UCSD-AML1 (cell line): ENCODE measurements at regions not wholly inside any gene's neighbourhood (a gene's known extent, or its start where the extent isn't known, plus 50 kb on each side); places are given as distances from the start of the nearest gene placed in this dataset.
"Not testable (repeated sequence)": the region's sequence is repeated elsewhere in the genome, so short reads cannot be mapped to it uniquely, and the experiment has no call there.

ENCODE experiments used
- DNase-seq: peaks from one replicate; lab custom pipeline; 2025; ENCODE audit not compliant: unreplicated experiment; lab: John Stamatoyannopoulos, UW

DNA sequence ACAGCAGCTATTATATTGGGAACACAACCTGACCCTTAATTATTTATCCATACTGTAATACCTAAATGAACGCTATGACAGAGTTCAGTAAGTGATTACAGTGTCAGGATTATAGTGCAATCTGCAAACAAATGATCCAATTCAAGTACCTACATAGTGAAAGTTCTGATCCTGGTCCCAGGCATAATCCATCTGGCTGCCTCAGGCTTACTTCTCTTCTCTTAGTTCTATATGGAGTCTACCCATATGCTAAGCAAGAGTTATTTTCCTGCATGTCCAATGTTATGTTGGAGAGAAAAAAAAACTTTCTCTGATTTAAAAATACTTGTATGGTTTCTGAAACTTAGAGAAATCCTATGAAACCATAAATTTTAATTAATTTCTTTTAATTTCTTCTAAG lies 1487.7 kb upstream of the SLC10A2 start:
- no peak for DNase-seq

DNA sequence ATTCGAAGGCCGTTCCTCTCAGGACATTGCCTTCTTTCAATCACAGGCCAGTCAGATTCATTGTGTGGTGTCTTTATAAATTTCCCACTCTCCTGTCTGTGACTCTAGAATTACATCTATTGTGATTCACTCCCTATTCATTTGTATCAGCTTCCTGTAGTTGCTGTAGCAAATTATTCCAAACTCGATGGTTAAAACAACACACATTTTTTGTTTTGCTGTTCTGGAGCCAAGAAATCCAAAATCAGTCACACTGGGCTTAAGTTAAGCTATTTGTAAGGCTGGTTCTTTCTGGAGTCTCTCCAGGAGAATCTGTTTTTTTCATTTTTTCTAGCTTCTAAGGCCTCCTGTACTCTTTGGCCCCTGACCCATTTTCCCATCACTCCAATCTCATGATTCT lies 1487.0 kb upstream of the SLC10A2 start:
- no peak for DNase-seq

DNA sequence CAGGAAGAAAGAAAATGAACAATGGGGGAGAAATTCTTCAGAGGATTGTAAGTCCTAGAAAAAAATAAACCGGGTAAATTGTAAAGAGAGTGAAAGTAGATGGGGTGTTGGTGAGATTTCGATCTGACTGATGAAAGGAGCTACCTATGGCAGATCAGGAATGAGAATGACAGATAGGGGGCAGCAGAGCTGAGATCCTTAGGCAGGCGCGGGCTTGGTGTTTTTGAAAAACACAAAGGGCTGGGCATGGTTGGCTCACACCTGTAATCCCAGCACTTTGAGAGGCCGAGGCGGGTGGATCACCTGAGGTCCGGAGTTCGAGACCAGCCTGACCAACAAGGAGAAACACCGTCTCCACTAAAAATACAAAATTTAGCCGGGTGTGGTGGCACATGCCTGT lies 1468.6 kb upstream of the SLC10A2 start:
- no peak for DNase-seq

DNA sequence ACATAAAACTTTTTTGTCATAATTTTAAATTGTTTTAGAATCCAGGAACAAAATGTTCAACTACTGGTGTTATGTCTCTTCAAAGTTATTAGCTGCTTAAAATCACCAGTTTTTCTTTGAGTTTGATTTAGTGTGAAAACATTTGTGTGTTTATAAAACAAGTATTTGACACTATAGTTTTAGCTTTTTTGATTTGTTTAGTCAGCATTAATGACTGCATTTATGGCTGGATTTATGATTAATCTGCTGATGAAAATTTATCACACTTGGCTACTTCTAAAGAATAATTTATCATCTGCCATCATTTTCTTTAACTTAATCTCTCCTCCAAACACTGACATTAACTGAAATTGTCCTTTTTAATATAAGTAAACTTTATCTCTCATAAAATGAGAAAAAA lies 1465.9 kb upstream of the SLC10A2 start:
- no peak for DNase-seq

DNA sequence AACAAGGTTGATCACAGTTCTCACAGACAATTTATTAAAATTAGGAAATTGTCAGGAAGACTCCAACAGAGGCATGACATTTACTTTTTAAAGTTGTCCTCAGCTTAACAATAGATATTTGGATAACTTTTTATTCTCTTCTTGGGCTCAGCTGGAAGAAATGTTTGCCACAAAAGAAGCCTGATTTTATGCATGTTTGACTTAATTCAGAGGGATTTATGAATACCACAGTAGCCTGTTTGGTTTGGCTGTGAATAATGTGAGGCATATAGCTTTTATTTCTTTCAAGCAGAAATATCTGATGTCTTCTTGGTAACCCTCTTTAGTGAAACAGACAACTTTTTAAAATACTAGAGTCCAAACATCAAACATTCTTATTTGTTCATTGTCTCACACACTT lies 1464.5 kb upstream of the SLC10A2 start:
- DNase-seq = no peak

DNA sequence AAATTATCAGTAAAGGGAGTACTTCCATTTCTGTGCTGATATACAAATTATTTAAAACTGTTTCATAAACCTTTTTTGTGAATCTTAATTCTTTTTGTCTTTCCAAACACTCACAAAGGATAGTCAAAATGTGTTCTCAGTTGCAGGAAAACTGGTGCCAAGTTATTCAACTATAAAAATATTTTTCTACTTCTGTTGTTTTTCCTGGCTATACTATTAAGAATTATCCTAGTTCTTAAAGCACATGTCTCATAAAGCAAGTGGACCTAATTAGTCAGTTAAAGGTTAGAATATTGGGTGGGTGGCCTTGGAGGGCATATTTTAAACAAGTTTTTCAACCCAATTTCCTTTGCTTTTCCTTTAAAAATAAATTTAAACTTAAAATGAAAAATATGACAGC lies 1460.3 kb upstream of the SLC10A2 start:
- no peak for DNase-seq

DNA sequence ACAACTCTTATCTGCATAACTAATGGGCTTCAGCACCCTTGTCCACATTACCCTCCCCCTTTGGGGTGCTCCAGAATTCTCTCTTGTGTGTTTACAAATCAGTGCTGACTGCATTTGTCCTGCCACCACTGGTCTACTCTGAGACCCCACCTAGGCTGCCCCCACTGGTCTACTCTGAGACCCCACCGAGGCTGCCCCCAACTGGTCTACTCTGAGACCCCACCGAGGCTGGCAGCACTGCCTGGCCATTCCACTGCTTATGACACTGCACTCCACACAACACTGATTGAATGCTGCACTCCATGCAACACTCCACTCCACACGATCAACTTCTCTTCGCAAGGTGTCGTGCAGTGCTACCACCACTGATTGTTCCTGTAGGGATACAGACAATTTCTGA lies 1459.2 kb upstream of the SLC10A2 start:
- no peak for DNase-seq

DNA sequence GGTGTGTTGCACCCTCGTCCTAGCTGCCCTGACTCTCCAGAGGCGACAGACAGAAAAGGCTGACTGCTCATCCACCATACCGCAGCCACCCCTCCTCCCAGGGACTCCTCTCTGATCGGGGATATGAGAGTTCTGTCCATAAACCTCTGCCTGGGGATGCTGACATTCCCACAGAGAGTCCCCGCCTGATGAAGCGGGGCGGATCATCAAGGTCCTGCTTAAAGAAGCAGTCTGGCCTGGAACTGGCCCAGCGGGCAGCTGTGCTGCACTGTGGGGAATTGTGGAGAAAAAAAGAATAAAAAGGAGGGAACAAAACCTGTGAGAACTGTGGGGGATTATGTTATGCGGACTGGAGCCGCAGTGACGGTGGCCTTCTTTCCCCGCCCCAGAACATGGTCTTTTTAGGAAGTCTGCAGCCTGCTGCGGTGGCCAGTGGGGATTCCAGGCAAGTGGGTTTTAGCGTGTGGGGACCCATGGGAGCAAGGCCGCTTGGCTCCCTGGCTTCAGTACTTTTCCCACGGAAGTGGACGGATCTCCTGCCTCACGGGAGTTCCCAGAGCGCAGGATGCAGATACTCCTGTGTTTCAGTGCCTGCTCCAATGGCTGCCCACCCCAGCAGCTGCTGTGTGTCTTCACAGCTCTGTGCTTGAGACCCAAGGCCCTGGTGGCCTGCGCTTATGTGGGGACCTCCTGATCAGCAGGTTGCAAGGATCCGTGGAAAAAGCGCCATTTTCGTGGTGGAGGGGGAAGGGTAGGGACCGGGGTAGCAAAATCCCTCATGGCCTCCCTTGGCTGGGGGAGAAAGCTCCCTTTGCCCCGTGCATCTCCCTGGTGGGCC lies 1456.2 kb upstream of the SLC10A2 start:
- DNase-seq = no peak

DNA sequence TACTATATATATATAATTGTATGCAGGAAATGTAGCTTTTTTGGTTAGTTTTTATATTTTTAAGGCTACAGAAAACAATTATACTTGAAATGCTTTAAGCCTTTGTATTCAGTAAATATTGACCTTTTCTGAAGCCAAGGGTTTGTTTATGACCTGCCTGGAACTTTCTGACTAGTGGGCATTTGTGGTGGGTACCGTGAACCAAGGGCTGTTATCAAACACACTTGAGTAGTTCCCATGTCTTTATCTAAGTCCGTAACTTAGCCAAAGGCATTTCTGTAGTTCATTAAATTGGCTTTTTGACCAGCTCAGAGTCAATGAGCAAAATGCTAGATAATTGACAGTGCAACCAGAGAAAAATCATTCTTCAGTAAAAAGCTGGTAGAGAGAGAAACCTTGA lies 1444.2 kb upstream of the SLC10A2 start:
- no peak for DNase-seq

DNA sequence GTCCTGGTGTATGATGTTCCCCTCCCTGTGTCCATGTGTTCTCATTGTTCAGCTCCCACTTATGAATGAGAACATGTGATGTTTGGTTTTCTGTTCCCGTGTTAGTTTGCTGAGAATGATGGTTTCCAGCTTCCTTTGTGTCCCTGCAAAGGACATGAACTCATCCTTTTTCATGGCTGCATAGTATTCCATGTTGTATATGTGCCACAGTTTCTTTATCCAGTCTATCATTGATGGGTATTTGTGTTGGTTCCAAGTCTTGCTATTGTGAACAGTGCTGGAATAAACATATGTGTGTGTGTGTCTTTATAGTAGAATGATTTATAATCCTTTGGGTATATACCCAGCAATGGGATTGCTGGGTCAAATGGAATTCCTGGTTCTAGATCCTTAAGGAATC lies 1427.3 kb upstream of the SLC10A2 start:
- DNase-seq = not testable (repeated sequence)

DNA sequence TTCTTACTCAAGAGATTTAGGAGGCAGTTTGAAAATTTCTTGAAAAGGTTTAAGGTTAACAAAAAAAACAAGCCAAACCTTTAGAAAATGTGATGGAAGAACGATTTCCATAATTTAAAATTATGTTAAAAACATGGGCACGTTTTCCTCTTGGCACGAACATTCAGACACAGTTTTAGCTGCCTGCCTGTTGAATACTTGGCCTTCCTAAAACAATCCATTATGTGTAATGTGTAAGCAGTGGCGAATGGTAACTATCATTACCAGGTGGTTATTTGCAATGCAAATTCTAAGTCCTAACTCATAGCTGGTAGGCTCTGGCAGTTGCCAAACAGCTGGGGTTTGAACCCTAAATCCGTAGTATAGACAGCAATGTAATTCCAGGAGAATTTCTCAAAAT lies 1425.7 kb upstream of the SLC10A2 start:
- DNase-seq = no peak

DNA sequence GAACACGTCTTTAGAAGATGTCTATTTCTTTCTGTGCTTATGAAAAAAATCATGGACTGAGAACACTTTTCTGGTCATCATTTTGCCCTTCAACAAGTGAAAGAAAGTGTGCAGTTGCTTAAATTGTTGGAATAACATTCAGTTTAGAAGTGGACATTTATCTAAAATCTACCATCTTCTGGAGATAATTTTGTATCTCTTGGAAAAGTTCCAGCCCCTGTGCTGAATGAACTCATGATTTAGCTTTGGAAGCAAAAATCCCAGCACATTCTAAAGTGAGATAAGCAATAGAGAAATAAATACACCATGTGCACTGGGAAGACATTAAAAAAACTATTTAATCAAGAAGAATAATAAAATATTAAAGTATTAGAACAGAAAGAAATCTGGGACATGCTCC lies 1420.8 kb upstream of the SLC10A2 start:
- DNase-seq = no peak

DNA sequence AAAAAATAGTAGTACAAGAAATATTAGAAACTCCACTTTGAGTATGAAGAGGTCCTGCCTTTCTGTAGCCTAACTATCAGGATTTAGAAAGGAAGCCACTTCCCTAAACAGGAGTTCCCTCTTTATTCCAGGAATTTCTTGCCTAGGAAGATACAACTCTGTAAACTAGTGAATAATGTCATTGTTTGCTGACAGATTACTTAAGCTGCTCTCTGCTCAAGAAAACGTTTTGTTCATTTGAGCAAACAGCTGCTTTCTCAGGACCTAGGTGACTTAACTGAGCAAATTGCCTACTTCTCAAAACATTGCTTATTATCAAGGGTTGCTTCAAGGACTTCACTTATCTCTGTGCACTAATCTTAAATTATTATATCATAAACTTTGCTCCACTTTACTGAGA lies 1419.4 kb upstream of the SLC10A2 start:
- no peak for DNase-seq

DNA sequence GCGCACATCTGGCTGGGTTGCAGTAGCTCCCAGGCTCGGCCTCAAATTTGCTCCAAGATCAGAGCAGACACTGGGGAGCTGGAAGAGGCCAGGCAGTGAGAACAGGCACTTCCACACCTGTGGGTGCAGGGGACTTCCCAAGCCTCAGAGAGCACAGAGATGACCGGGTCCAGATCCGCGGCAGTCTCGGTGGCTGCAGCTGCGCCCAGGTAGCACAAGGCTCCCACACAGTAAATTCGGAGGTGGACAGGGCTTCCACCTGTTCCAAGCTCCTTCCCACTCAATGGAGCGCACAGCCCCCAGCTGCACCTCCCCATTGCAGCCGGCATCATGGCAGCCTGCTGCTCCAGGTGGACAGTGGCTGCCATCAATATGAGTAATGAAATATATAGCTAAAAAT lies 1417.4 kb upstream of the SLC10A2 start:
- no peak for DNase-seq

DNA sequence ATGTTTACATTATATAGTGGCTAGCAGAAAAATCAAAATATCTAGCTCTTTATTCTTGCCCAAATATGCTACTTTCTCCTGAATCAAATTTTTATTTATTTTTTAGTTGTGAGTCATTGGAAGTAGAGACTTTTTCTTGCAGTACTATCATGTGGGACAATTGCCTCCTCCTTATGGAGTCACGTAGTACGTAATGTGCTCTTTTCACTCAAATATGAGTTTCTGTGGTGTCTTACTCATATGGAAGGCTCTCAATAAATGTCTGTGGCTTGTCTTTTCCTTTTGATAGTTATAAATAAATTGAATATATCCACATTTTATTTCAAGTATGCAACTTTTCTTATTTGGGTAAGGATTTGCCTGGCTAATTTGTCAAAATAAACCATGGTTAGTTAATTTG lies 1411.0 kb upstream of the SLC10A2 start:
- no peak for DNase-seq

DNA sequence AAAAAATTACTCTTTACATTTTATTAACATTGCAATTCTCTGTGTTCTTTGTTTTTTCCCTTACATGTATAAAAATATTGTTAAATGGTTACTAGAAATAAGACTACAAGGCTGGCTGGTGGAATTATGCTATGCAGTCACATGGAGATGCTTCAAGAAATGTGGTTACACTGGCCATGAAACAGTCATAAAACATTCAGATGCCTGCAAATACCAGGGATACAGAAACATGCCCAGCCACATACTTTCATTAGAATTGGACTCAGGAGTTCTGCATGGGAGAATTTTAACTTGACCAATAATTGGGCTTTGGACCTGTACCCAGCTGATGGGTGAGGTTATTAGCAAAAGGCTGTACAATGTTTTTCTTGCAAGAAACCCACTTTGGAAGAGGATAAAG lies 1407.7 kb upstream of the SLC10A2 start:
- no peak for DNase-seq

DNA sequence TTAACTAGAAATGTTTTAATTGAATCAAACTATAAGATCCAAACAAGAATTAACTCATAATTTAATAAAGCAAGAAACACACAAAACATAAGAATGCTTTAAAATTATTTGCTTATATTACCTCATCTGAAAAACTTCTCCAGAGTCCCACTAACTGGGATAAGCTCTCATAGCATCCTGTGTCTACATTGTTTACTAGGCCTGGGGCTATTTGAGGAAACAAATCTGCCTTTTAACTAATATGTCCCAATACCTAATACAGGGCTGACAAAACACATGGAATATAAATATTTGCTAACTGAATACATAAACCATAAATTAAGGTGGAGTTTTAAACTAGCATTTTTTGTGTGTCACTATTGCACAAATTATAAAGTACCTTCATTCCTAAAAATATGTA lies 1399.8 kb upstream of the SLC10A2 start:
- DNase-seq = no peak

DNA sequence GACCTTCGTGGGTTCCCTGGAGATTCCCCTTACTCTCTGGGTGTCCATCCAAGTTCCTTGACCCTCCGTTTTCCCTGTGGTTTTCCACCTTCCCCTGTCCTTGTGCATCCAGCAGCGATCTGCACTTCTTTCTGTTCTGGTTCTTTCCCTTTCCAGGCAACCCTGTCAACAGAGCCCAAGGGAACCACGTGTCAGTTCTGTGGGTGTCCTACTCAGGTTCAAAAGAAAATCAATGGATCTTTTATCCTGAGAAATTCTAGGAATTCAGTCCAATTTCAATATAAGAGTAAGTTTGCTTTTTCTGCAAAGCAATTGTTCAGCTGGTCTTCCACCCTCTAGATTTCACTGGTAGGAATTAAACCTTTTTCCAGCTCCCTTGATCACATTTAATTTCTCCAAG lies 1394.8 kb upstream of the SLC10A2 start:
- no peak for DNase-seq

DNA sequence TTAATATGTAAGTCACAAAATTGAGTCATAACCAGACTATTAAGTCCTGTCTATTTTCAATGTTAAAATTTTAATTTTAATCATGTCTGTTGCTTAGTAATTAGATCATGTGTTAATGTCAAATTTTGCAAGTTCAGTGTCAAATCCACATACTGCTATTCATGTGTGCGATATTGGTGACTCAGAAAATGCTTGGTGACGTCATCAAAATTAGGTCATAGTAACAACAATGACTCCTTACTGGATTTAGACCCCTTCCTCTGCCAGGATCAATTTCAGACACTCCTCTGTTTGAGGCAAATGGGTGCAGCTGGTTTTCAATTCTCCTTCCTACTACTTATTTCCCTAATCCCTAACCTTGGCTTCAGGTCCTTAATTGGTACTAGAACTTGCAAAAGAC lies 1394.3 kb upstream of the SLC10A2 start:
- no peak for DNase-seq

DNA sequence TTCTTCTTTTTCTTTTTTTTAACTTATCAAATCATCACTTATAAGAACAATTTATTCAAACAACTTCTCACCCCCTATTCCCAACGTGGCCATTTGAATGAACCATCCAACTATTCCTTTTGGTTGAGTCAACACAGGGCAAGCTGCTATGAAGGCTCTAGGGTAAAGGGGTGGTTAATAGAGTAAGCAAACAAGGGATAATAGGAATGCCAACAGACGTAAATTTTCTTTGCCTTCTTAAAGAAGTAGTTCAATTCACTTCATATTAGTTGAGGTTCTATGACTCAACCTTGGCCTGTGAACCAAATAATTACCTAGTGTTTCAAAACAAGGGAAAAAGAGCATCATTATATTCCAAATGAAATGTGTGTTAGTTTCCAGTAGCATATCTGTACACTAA lies 1383.8 kb upstream of the SLC10A2 start:
- no peak for DNase-seq

DNA sequence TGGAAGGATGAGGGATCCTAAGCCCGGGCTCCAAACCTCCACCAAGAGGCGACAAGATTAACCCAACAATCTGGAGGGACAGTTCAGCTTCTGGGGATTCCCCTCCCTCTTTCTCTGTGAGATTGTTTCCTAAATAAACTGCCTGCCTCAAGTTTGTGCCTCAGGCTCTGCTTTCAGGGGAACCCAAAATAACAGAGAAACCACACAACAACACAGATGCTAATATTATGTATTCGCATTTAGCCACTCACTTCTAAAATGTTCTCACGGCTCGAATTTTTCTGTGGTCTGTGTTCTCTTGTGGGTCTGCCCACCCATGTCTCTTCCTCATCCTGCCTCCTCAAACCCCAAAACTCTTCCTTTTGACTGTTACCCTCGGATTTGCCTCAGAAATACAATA lies 1381.1 kb upstream of the SLC10A2 start:
- no peak for DNase-seq

DNA sequence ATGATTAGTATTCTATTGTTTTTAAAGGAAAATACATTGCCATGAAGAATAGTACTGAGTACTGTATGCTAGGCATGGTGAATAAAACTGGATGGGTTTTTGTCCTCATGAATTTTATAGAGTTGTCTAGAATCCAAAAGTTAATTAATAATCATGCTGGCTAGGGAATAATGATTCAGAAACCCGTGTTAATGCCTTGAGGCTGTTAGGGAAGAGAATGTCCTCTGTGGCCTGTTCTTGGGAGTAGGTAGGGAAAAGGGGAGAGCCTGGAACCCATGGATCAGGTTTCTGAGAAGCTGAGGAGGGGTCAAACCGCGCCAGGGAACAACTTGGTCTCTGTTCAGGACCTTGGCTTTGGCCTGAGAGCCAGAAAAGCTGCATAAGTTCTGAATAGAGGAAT lies 1376.3 kb upstream of the SLC10A2 start:
- no peak for DNase-seq

DNA sequence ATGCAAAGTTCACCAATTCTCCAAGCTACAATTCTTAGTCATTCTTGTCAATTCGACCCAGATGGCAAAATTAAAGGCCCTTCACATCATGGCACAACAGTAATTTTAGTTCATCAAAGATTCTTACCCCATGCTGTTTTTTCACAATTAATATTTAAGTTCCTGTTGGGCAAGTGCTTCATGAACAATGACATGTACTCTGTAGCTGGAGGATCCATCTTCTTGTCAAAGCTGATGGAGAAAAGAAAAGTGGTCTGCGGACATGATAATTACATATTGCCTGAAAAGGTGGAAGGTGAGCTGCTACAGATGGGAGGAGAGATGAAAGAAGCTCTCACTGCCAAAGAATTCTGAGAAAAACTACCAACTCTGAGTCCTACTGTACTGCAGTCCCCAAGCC lies 1370.3 kb upstream of the SLC10A2 start:
- DNase-seq = no peak
